ENCODE measurements at regions not wholly inside any gene's neighbourhood (a gene's known extent, or its start where the extent isn't known, plus 50 kb on each side); places are given as distances from the start of the nearest gene placed in this dataset.

- Histone ChIP-seq H3K4me1 (ENCODE audit: control insufficient read depth in 2 of 3, insufficient read depth in 2 of 3, low read depth in 1 of 3, low read length in 3 of 3) (peaks cover 0 to 5% (median 0%) of the 10 kb centered on the region in 3 donors), H3K4me3 (ENCODE audit: low read length in 3 of 3) (no peak overlapping the region), H3K36me3 (ENCODE audit: control insufficient read depth in 2 of 3, insufficient read depth in 3 of 3, low read length in 3 of 3) (no peaks in the 10 kb centered on the region), H3K9me3 (ENCODE audit: control insufficient read depth in 2 of 3, insufficient read depth in 1 of 3, low read length in 3 of 3) (no peaks in the 10 kb centered on the region), H3K27me3 (ENCODE audit: control insufficient read depth, insufficient read depth, low read length) (no peaks in the 10 kb centered on the region), H3K27ac (ENCODE audit: low read depth in 2 of 2, low read length in 2 of 2) (no peak overlapping the region), H3K9ac (ENCODE audit: low read length in 3 of 3) (no peak overlapping the region)
- DNase-seq (no peak), FAIRE-seq (no peak)
- intact Hi-C loops (cut with DNase I): no loop called here
- no peak for TF ChIP-seq CTCF (IDR thresholded peaks at IDR 0.05; ENCODE audit: borderline replicate concordance, extremely low read depth, insufficient read depth)
These were observed 75.1 kb upstream of the PGRMC2 start for GRCh38 chr4:128362760-128363159.

- intact Hi-C loops (cut with DNase I): no loop called here
- no peak overlapping the region for H3K27ac ChIP-seq (ENCODE audit: low read depth in 2 of 2, low read length in 2 of 2)
- TF ChIP-seq CTCF (IDR thresholded peaks at IDR 0.05; ENCODE audit: borderline replicate concordance, extremely low read depth, insufficient read depth): no peak
These were observed 71.8 kb upstream of the PGRMC2 start for GRCh38 chr4:128359422-128359821.

GRCh38 chr4:128358913-128359279, 71.3 kb upstream of the PGRMC2 start:
- Histone ChIP-seq H3K9ac (ENCODE audit: low read length in 3 of 3) (no peak overlapping the region), H3K36me3 (ENCODE audit: control insufficient read depth in 2 of 3, insufficient read depth in 3 of 3, low read length in 3 of 3) (no peaks in the 10 kb centered on the region)

More at GRCh38 chr4:128359422-128359821, 71.8 kb upstream of the PGRMC2 start:
- DNase-seq (no peak), FAIRE-seq (no peak)
- H3K27me3 ChIP-seq (ENCODE audit: control insufficient read depth, insufficient read depth, low read length): no peaks in the 10 kb centered on the region
- H3K9me3 ChIP-seq (ENCODE audit: control insufficient read depth in 2 of 3, insufficient read depth in 1 of 3, low read length in 3 of 3): no peaks in the 10 kb centered on the region
- no peak overlapping the region for H3K9ac ChIP-seq (ENCODE audit: low read length in 3 of 3)
- no peaks in the 10 kb centered on the region for H3K36me3 ChIP-seq (ENCODE audit: control insufficient read depth in 2 of 3, insufficient read depth in 3 of 3, low read length in 3 of 3)
- peaks cover 0 to 12% (median 8%) of the 10 kb centered on the region in 3 donors for H3K4me1 ChIP-seq (ENCODE audit: control insufficient read depth in 2 of 3, insufficient read depth in 2 of 3, low read depth in 1 of 3, low read length in 3 of 3)
- no peak overlapping the region for H3K4me3 ChIP-seq (ENCODE audit: low read length in 3 of 3)

More at GRCh38 chr4:128358913-128359279, 71.3 kb upstream of the PGRMC2 start:
- TF ChIP-seq CTCF (IDR thresholded peaks at IDR 0.05; ENCODE audit: borderline replicate concordance, extremely low read depth, insufficient read depth): no peak
- Histone ChIP-seq H3K9me3 (ENCODE audit: control insufficient read depth in 2 of 3, insufficient read depth in 1 of 3, low read length in 3 of 3) (no peaks in the 10 kb centered on the region), H3K4me1 (ENCODE audit: control insufficient read depth in 2 of 3, insufficient read depth in 2 of 3, low read depth in 1 of 3, low read length in 3 of 3) (peaks cover 2 to 17% (median 11%) of the 10 kb centered on the region in 3 donors), H3K27ac (ENCODE audit: low read depth in 2 of 2, low read length in 2 of 2) (no peak overlapping the region), H3K4me3 (ENCODE audit: low read length in 3 of 3) (no peak overlapping the region), H3K27me3 (ENCODE audit: control insufficient read depth, insufficient read depth, low read length) (no peaks in the 10 kb centered on the region)
- intact Hi-C loops (cut with DNase I): no loop called here
- FAIRE-seq (no peak), DNase-seq (no peak)
